GF-D8 (cell line): ENCODE measurements at regions not wholly inside any gene's neighbourhood (a gene's known extent, or its start where the extent isn't known, plus 50 kb on each side); places are given as distances from the start of the nearest gene placed in this dataset.

Experiments
- DNase-seq: peaks from one replicate; lab custom pipeline; 2025; lab: John Stamatoyannopoulos, UW

- no peak for DNase-seq
Observed at GRCh38 chr4:186934244-186934643, 210.6 kb upstream of the FAT1 start.

DNA sequence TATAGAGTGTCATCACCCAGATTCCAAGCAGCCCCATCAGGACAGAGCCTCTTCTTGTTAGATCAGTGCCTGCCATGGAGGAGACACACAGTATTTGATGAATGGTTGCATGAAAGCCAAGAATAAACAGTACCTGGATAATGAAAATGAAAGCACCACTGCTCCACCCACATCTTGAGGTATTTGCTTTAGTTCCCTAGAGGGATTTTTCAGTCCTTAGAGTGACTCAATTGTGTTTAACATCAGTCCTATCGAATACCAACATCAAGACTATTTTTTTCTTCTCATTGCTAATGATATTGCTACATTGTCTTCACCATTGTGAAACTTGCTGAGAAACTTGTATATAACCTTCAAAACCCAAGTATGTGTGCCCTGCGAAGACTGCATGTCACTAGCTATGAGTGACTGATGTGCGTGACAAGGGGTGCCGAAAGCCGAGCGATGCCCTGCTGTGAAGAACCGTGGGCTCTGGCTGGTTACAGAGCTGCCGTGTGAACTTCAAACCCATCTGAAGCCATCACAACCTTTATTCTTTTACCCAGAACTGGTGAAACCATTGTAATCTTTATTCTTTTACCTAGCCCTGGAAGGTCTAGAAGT is 211.3 kb upstream of the FAT1 start:
- DNase-seq = no peak

DNA sequence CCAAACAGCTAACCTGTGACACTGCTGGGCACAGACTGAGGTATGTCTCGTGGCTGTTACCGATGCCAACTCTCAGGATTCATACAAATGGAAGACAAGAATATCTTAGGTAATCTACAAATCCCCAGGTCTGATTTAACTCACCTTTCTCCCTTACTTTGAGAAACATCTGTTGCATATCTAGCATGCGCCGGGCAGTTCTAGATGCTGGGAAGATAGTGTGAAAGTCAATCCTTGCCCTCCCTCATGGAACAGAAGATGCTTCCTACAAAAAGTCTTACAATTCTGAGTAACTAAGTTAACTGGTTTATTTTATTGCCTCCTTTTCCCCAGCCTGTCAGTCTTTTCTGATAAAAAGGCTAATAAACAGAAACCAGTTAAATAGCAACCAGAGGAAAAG is 212.2 kb upstream of the FAT1 start:
- DNase-seq = no peak

GRCh38 chr4:186936496-186937375 is 213.1 kb upstream of the FAT1 start:
- no peak for DNase-seq

DNA sequence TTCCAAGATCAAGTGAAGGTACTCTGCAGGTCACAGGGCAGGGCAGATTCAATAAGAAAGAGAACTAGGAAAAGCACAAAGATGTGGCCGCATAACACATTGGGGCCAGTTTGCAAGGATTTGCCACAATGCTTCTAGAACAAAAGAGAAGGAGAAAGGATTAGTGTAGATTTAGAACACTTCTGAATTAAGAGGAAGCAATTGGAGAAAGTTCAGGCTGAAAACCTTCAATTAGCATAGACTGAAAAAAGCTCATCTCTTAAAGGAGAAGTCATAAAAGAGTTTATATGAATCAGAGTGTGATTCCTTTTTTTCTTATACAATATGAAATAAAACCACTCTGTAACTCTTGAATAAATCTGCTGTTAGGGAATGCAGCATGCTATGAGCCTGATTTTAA is 215.6 kb upstream of the FAT1 start:
- DNase-seq = no peak

- DNase-seq = peak; percentile 61
Observed at GRCh38 chr4:186939766-186940165, 216.1 kb upstream of the FAT1 start.

GRCh38 chr4:186940476-186940875 is 216.8 kb upstream of the FAT1 start:
- DNase-seq = no peak

DNA sequence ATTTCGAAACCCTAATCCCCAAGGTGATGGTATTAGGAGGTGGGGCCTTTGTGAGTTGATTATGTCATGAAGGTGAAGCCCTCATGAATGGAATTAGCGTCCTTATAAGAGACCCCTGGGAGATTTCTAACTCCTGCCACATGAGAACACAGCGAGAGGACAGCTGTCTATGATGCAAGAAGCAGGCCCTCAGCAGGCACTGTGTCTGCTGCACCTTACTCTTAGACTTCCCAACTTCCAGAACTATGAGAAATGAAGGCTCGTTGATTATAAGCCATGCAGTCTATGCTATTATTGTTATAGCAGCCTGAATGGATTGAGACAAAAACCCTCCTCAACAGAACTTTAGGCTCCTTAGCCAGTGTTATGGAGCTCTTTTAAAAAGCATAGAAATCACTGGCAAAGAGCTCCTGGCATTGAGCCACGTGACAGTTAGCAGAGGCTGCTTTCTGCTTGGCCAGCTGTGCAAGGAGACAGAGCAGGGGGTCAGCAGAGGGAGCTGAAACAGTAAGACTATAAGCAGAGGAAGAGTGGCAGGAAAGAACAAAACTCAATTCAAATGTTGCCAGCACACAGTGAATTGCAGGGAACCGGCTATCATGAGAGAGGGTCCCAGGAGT is 219.2 kb upstream of the FAT1 start:
- no peak for DNase-seq

- no peak for DNase-seq
Observed at GRCh38 chr4:186943411-186943810, 219.8 kb upstream of the FAT1 start.

- DNase-seq = no peak
Observed at GRCh38 chr4:186946136-186946535, 222.5 kb upstream of the FAT1 start.

DNA sequence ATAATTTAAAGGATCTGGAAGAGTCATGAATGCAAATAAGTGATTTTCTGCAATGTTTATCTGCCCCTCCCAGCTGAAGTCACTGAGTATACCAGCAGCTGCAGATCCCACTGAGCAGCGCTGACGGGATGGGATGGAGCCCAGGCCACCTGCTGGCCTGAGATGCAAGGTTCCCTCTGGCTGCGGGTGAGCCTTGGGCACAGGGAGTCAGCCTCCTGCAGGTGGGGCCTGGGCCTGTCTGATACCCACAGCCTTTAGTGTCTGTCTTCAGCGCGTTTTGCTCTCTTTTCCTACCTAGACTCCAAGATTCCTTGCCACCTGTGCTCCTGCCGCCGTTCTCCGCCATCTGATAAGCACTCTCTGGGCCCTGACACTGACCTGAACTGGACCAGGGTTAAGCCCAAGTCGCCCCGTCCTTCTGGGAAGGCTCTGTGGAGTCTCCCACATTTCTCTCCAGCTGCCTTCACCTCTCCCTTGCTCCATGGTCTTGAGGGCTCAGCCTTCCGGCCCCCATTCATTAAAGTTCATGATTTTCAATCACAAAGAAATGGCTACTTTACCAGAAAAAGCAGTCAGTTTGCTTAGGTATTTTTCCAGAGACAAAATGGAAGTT is 223.1 kb upstream of the FAT1 start:
- DNase-seq = no peak

GRCh38 chr4:186948361-186949242 is 224.9 kb upstream of the FAT1 start:
- DNase-seq = no peak

DNA sequence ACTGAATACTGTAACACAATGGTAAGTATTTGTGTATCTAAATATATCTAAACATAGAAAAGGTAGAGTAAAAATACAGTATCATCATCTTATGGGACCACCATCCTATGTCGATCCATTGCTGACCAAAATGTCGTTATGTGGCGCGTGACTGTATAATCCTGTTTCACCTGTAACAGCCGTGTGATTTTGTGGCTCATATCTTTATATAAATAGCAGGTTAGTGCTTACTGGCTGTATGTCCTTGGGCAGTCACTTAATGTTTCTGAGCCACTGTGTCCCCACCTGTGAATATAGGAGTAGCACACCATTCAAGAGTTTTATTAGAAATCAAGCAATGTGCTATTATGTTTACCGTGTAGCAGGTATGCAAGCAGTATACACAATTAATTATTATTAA is 226.2 kb upstream of the FAT1 start:
- no peak for DNase-seq

DNA sequence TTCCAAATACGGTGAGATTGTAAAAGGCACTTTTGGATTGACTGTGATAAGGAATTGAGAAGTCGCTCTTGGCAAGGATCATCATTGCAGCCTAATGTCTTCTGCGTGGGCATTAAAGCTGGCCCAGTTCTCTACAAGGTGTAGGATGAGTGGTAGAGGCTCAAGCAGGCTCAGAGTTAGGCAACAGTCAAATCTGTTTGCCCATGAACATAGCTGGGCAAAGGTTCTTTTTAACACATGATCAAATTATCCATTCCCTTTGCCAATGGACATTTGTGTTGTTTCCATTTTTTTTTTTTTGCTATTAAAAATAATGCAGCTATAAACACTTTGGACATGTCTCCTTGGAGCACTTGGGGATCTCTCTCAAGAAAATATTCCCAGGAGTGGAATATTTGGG is 229.1 kb upstream of the FAT1 start:
- no peak for DNase-seq

DNA sequence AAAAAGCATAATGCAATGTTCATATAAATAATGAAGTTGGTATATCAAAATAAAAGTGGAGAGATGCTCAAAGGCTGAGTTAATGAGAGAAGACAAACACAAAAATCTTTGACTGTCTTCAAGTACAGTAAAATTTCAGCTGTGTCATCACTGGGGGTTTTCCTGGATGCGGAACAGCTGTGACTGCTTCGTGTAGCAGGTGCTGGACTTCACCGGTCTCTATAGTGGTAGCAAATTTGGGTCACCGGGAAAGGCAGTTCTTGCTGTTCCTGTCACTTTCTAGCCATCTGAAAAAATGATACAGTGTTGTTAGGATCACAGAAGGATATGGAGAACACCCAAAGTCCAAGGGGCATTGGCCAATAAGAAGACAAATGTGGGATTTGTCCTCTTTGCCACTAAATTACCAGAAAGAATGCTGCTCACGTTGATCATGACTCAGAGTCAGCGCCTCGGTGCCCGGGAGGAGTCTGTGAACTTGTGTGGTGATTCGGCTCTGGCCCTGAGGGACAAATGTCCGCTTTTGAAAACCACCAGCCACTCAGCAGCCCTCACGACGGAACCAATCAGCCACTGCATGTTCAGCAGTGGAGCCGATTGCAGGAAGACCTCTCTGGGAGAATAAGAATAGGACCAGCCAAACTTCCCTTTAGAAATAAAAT is 230.1 kb upstream of the FAT1 start:
- DNase-seq = no peak

DNA sequence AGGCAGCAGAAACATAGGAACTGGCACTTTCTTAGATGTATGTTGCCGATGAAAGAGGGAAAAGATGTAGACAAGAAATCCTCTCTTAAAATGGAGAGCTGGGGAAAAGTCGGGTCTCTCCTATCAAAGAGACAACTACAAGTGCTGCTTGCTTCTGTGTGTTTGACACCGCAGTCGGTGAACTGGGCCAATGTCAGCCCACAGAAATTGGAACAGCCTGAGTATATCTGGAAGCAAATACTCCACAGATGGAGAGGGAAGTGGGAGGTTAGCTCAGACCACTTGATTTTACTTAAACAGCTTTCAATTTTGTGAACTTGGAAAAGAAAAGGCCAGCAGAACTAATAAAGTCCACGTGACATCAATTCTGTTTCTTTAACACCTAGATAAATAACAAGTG is 230.9 kb upstream of the FAT1 start:
- no peak for DNase-seq

- no peak for DNase-seq
Observed at GRCh38 chr4:186954956-186955355, 231.3 kb upstream of the FAT1 start.

DNA sequence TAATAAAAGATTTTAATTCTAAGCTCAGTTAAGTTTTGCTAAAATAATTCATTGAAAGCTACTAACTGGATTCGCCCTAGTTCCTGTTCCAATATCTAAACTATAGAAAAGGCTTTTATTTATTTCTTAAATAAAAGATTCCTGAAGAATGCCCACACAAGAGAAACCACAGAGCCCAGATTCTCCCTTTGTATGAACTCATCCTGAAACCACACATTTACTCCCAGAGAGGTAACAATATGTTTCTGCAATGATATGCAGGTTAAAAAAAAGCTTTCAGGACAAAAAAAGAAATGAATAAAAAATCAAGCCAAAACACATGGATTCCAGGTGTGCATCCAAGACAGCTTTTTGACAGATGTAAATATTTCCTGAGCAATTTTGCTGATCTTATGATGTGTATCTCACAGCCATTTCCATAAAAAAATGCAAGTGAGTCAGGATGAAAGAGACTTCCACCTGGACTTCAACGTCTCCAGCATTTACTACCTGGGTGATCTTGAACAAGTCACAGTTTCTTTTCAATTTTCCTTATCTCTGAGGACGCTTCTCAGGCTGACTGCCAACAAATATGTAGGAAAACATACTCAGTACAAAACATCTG is 234.4 kb upstream of the FAT1 start:
- DNase-seq = no peak

- DNase-seq = no peak
Observed at GRCh38 chr4:186958726-186959350, 235.2 kb upstream of the FAT1 start.

GRCh38 chr4:186979961-186980745 is 256.5 kb upstream of the FAT1 start:
- no peak for DNase-seq
